KOPT-K1 (cell line): ENCODE measurements at regions not wholly inside any gene's neighbourhood (a gene's known extent, or its start where the extent isn't known, plus 50 kb on each side); places are given as distances from the start of the nearest gene placed in this dataset.

Experiments
- H3K27ac ChIP-seq: fragments of 200-600 bp; sonication (generic); 2 replicates; pipeline ENCODE4 v1.5.1; 2016; ENCODE audit warnings: antibody characterized with exemption, mild to moderate bottlenecking, low read depth, low read length; ENCODE audit not compliant: poor library complexity, severe bottlenecking
- H3K36me3 ChIP-seq: fragments of 200-600 bp; sonication (generic); 2 replicates; pipeline ENCODE4 v1.5.1; 2017; ENCODE audit warnings: antibody characterized with exemption, mild to moderate bottlenecking, low read length, moderate library complexity; ENCODE audit not compliant: insufficient read depth
- H3K9me3 ChIP-seq: fragments of 200-600 bp; sonication (generic); 2 replicates; pipeline ENCODE4 v1.5.1; 2017; ENCODE audit warnings: antibody characterized with exemption, low read length, mild to moderate bottlenecking; ENCODE audit not compliant: insufficient read depth, poor library complexity, severe bottlenecking

GRCh38 chr12:127923501-127923900, 343.5 kb upstream of the TMEM132C start:
- Histone ChIP-seq H3K9me3 (no peaks in the 10 kb centered on the region), H3K36me3 (no peaks in the 10 kb centered on the region), H3K27ac (no peak overlapping the region)

GRCh38 chr12:127925971-127926370, 341.0 kb upstream of the TMEM132C start:
- H3K27ac ChIP-seq, result no peak overlapping the region
- H3K9me3 ChIP-seq, result no peaks in the 10 kb centered on the region

GRCh38 chr12:127928178-127928577, 338.8 kb upstream of the TMEM132C start:
- Histone ChIP-seq H3K27ac (no peak overlapping the region), H3K9me3 (no peaks in the 10 kb centered on the region), H3K36me3 (no peaks in the 10 kb centered on the region)

More at GRCh38 chr12:127925971-127926370, 341.0 kb upstream of the TMEM132C start:
- H3K36me3 ChIP-seq, result no peaks in the 10 kb centered on the region

GRCh38 chr12:127928615-127929571, 338.1 kb upstream of the TMEM132C start:
- H3K27ac ChIP-seq, result no peak overlapping the region
- no peaks in the 10 kb centered on the region for H3K9me3 ChIP-seq
- no peaks in the 10 kb centered on the region for H3K36me3 ChIP-seq

- H3K9me3 ChIP-seq, result no peaks in the 10 kb centered on the region
- H3K27ac ChIP-seq, result no peak overlapping the region
- no peaks in the 10 kb centered on the region for H3K36me3 ChIP-seq
Measured at GRCh38 chr12:127930122-127930521, 336.8 kb upstream of the TMEM132C start.

GRCh38 chr12:127934409-127934808, 332.6 kb upstream of the TMEM132C start:
- H3K9me3 ChIP-seq, result no peaks in the 10 kb centered on the region
- H3K27ac ChIP-seq, result no peak overlapping the region
- no peaks in the 10 kb centered on the region for H3K36me3 ChIP-seq

GRCh38 chr12:127936463-127936862, 330.5 kb upstream of the TMEM132C start:
- H3K9me3 ChIP-seq, result no peaks in the 10 kb centered on the region

GRCh38 chr12:127941332-127941731, 325.6 kb upstream of the TMEM132C start:
- H3K9me3 ChIP-seq, result no peaks in the 10 kb centered on the region
- H3K27ac ChIP-seq, result no peak overlapping the region
- no peaks in the 10 kb centered on the region for H3K36me3 ChIP-seq

More at GRCh38 chr12:127936463-127936862, 330.5 kb upstream of the TMEM132C start:
- Histone ChIP-seq H3K27ac (no peak overlapping the region), H3K36me3 (no peaks in the 10 kb centered on the region)

- no peaks in the 10 kb centered on the region for H3K36me3 ChIP-seq
- H3K27ac ChIP-seq, result no peak overlapping the region
- no peaks in the 10 kb centered on the region for H3K9me3 ChIP-seq
Measured at GRCh38 chr12:127942981-127943380, 324.0 kb upstream of the TMEM132C start.

GRCh38 chr12:127943481-127944210, 323.3 kb upstream of the TMEM132C start:
- H3K9me3 ChIP-seq, result no peaks in the 10 kb centered on the region
- no peaks in the 10 kb centered on the region for H3K36me3 ChIP-seq
- H3K27ac ChIP-seq, result no peak overlapping the region

GRCh38 chr12:127944211-127944899, 322.6 kb upstream of the TMEM132C start:
- H3K27ac ChIP-seq, result no peak overlapping the region
- H3K36me3 ChIP-seq, result no peaks in the 10 kb centered on the region
- no peaks in the 10 kb centered on the region for H3K9me3 ChIP-seq

- no peaks in the 10 kb centered on the region for H3K9me3 ChIP-seq
- no peaks in the 10 kb centered on the region for H3K36me3 ChIP-seq
- no peak overlapping the region for H3K27ac ChIP-seq
Measured at GRCh38 chr12:127957001-127957660, 309.8 kb upstream of the TMEM132C start.

- no peak overlapping the region for H3K27ac ChIP-seq
- H3K36me3 ChIP-seq, result no peaks in the 10 kb centered on the region
- no peaks in the 10 kb centered on the region for H3K9me3 ChIP-seq
Measured at GRCh38 chr12:127962303-127962702, 304.7 kb upstream of the TMEM132C start.

GRCh38 chr12:127963933-127964332, 303.0 kb upstream of the TMEM132C start:
- H3K27ac ChIP-seq, result no peak overlapping the region
- no peaks in the 10 kb centered on the region for H3K36me3 ChIP-seq
- H3K9me3 ChIP-seq, result no peaks in the 10 kb centered on the region
